H9 (cell line): ENCODE measurements at regions not wholly inside any gene's neighbourhood (a gene's known extent, or its start where the extent isn't known, plus 50 kb on each side); places are given as distances from the start of the nearest gene placed in this dataset.
"Not testable (repeated sequence)": the region's sequence is repeated elsewhere in the genome, so short reads cannot be mapped to it uniquely, and the experiment has no call there.

ENCODE experiments used
- DNase-seq: peaks from one replicate; pipeline ENCODE4 v3.0.0-alpha.2; 2017
- H2AFZ ChIP-seq: one replicate; pipeline ENCODE4 v1.6.1; 2013; ENCODE audit warnings: mild to moderate bottlenecking, low read length, control low read depth, moderate library complexity
- H2AK5ac ChIP-seq: 2 replicates; pipeline ENCODE4 v1.6.1; 2013; ENCODE audit warnings: low read length, control low read depth, mixed read lengths; ENCODE audit not compliant: insufficient read length
- H2BK120ac ChIP-seq: one replicate; pipeline ENCODE4 v1.6.1; 2013; ENCODE audit warnings: low read depth, mild to moderate bottlenecking, low read length, control low read depth, inconsistent platforms; ENCODE audit not compliant: poor library complexity, severe bottlenecking
- H2BK12ac ChIP-seq: 2 replicates; pipeline ENCODE4 v1.6.1; 2013; ENCODE audit warnings: low read length, control low read depth, mixed read lengths, low read depth; ENCODE audit not compliant: insufficient read length
- H2BK15ac ChIP-seq: 2 replicates; pipeline ENCODE4 v1.6.1; 2013; ENCODE audit warnings: low read depth, low read length, control low read depth
- H2BK20ac ChIP-seq: one replicate; pipeline ENCODE4 v1.6.1; 2013; ENCODE audit warnings: low read depth, mild to moderate bottlenecking, low read length, control low read depth, inconsistent platforms; ENCODE audit not compliant: poor library complexity, severe bottlenecking
- H2BK5ac ChIP-seq: 2 replicates; pipeline ENCODE4 v1.6.1; 2013; ENCODE audit warnings: low read length, control low read depth, mixed read lengths; ENCODE audit not compliant: insufficient read length
- H3K14ac ChIP-seq: 2 replicates; pipeline ENCODE4 v1.6.1; 2013; ENCODE audit warnings: low read length, control low read depth; ENCODE audit not compliant: insufficient read depth
- H3K18ac ChIP-seq: 2 replicates; pipeline ENCODE4 v1.6.1; 2013; ENCODE audit warnings: low read depth, mild to moderate bottlenecking, mixed read lengths, low read length, control low read depth; ENCODE audit not compliant: insufficient read length
- H3K23ac ChIP-seq: 2 replicates; pipeline ENCODE4 v1.6.1; 2013; ENCODE audit warnings: low read length, control low read depth, mixed read lengths, low read depth; ENCODE audit not compliant: insufficient read length
- H3K23me2 ChIP-seq: 2 replicates; pipeline ENCODE4 v1.6.1; 2013; ENCODE audit warnings: low read depth, mild to moderate bottlenecking, mixed read lengths, low read length, control low read depth; ENCODE audit not compliant: insufficient read length, poor library complexity, severe bottlenecking
- H3K27ac ChIP-seq: 2 replicates; pipeline ENCODE4 v1.5.1; 2013; ENCODE audit warnings: low read length, control low read depth, mixed read lengths, low read depth; ENCODE audit not compliant: insufficient read length
- H3K27me3 ChIP-seq: 2 replicates; pipeline ENCODE4 v1.6.1; 2013; ENCODE audit warnings: low read length, control low read depth, inconsistent platforms; ENCODE audit not compliant: insufficient read depth
- H3K4ac ChIP-seq: 2 replicates; pipeline ENCODE4 v1.6.1; 2013; ENCODE audit warnings: low read depth, mild to moderate bottlenecking, control low read depth, inconsistent platforms, low read length, moderate library complexity
- H3K4me1 ChIP-seq: 2 replicates; pipeline ENCODE4 v1.6.1; 2013; ENCODE audit warnings: low read length, control low read depth, inconsistent platforms; ENCODE audit not compliant: insufficient read depth
- H3K4me2 ChIP-seq: 2 replicates; pipeline ENCODE4 v1.6.1; 2013; ENCODE audit warnings: low read length, control low read depth, mixed read lengths; ENCODE audit not compliant: insufficient read length, insufficient read depth
- H3K56ac ChIP-seq: 2 replicates; pipeline ENCODE4 v1.6.1; 2013; ENCODE audit warnings: low read depth, mild to moderate bottlenecking, mixed read lengths, low read length, control low read depth; ENCODE audit not compliant: insufficient read length
- H3K79me1 ChIP-seq: 2 replicates; pipeline ENCODE4 v1.6.1; 2013; ENCODE audit warnings: low read depth, mild to moderate bottlenecking, moderate library complexity, low read length, control low read depth, inconsistent platforms; ENCODE audit not compliant: insufficient read depth, poor library complexity, severe bottlenecking
- H3K79me2 ChIP-seq: 2 replicates; pipeline ENCODE4 v1.6.1; 2013; ENCODE audit warnings: low read length, control low read depth, inconsistent platforms; ENCODE audit not compliant: insufficient read depth
- H3K9ac ChIP-seq: 2 replicates; pipeline ENCODE4 v1.6.1; 2013; ENCODE audit warnings: low read length, control low read depth, mixed read lengths; ENCODE audit not compliant: insufficient read length; ENCODE audit errors: extremely low read depth
- H3K9me3 ChIP-seq: one replicate; pipeline ENCODE4 v1.6.1; 2013; ENCODE audit warnings: low read depth, low read length, inconsistent platforms; ENCODE audit not compliant: control insufficient read depth
- H3T11ph ChIP-seq: one replicate; pipeline ENCODE4 v1.6.1; 2013; ENCODE audit warnings: mild to moderate bottlenecking, low read length, control low read depth, inconsistent platforms
- H4K20me1 ChIP-seq: one replicate; pipeline ENCODE4 v1.6.1; 2013; ENCODE audit not compliant: control insufficient read depth, insufficient read length, insufficient read depth
- H4K5ac ChIP-seq: 2 replicates; pipeline ENCODE4 v1.6.1; 2013; ENCODE audit warnings: low read depth, mild to moderate bottlenecking, mixed read lengths, low read length, control low read depth; ENCODE audit not compliant: insufficient read length
- H4K8ac ChIP-seq: replicated peaks from 2 replicates; pipeline ENCODE4 v1.6.1; 2013; ENCODE audit warnings: low read length, control low read depth, mixed read lengths, low read depth; ENCODE audit not compliant: insufficient read length
- H4K91ac ChIP-seq: 2 replicates; pipeline ENCODE4 v1.6.1; 2013; ENCODE audit warnings: low read depth, mild to moderate bottlenecking, moderate library complexity, mixed read lengths, low read length, control low read depth; ENCODE audit not compliant: insufficient read length
- H3K27ac Mint-ChIP-seq, 3 experiments: 2 replicates in 2 of 3; 3 replicates in 1 of 3; pipeline ENCODE4 v1.8.0; 2020 to 2021; ENCODE audit warnings: mixed read lengths in 3 of 3, mild to moderate bottlenecking in 1 of 3, moderate library complexity in 1 of 3
- H3K27me3 Mint-ChIP-seq: 2 replicates; pipeline ENCODE4 v1.8.0; 2021; ENCODE audit warnings: low read depth, mild to moderate bottlenecking, moderate library complexity, mixed read lengths
- H3K36me3 Mint-ChIP-seq, 3 experiments: 2 replicates in 2 of 3; 3 replicates in 1 of 3; pipeline ENCODE4 v1.8.0; 2020 to 2021; ENCODE audit warnings: low read depth in 3 of 3, mixed read lengths in 3 of 3; ENCODE audit not compliant: insufficient read depth in 1 of 3
- H3K4me1 Mint-ChIP-seq, 2 experiments: 2 replicates each; pipeline ENCODE4 v1.8.0; 2020; ENCODE audit warnings: mixed read lengths in 2 of 2
- H3K4me3 Mint-ChIP-seq, 2 experiments: 2 replicates in 1 of 2; 3 replicates in 1 of 2; pipeline ENCODE4 v1.8.0; 2020 to 2021; ENCODE audit warnings: mild to moderate bottlenecking in 2 of 2, mixed read lengths in 2 of 2, moderate library complexity in 1 of 2
- H3K9me3 Mint-ChIP-seq, 2 experiments: 2 replicates in 1 of 2; 3 replicates in 1 of 2; pipeline ENCODE4 v1.8.0; 2020; ENCODE audit warnings: mild to moderate bottlenecking in 2 of 2, mixed read lengths in 2 of 2, moderate library complexity in 1 of 2
- CTCF ChIP-seq: fragments of 200-600 bp; sonication (generic); conservative IDR thresholded peaks from 3 replicates; pipeline ENCODE4 v1.8.0; 2021; ENCODE audit warnings: antibody characterized with exemption, mild to moderate bottlenecking
- WGBS: extraction: QIAGEN DNeasy Blood & Tissue Kit; methylation state at CpG from one replicate; pipeline ENCODE4 v1.1.7; 2013; ENCODE audit warnings: missing lambda C conversion rate, low lambda C conversion rate, mixed read lengths; ENCODE audit not compliant: insufficient read length; ENCODE audit errors: extremely low coverage; 5-methylcytosine and 5-hydroxymethylcytosine counted together

GRCh38 chrX:125681507-125681906, 361.8 kb downstream of the TEX13C start:
- H3K14ac ChIP-seq: no peak overlapping the region
- H3K18ac ChIP-seq: no peak overlapping the region
- H4K91ac ChIP-seq: no peak overlapping the region
- no peak overlapping the region for H2AK5ac ChIP-seq
- no peak overlapping the region for H3K4me2 ChIP-seq
- no peaks in the 10 kb centered on the region for H3K23me2 ChIP-seq
- H2BK120ac ChIP-seq: no peak overlapping the region
- H4K5ac ChIP-seq: no peak overlapping the region
- H3K4ac ChIP-seq: no peak overlapping the region
- H3K27me3 ChIP-seq: no peaks in the 10 kb centered on the region
- H3K4me1 ChIP-seq: no peaks in the 10 kb centered on the region
- no peak for DNase-seq
- Mint-ChIP-seq H3K27me3 (no peaks in the 10 kb centered on the region), H3K27ac (no peak overlapping the region), H3K4me3 (no peak overlapping the region), H3K4me1 (peaks cover 5 to 10% of the 10 kb centered on the region in 2 experiments; a peak in 3 of 4 replicates), H3K36me3 (peaks cover 6 to 8% (median 7%) of the 10 kb centered on the region in 3 experiments), H3K9me3 (peaks cover 30 to 50% of the 10 kb centered on the region in 2 experiments)
- H2BK15ac ChIP-seq: no peak overlapping the region
- H4K8ac ChIP-seq: no peak overlapping the region
- no peaks in the 10 kb centered on the region for H3K79me2 ChIP-seq
- H3K9ac ChIP-seq: no peak overlapping the region
- H3K27ac ChIP-seq: no peak overlapping the region
- no peak overlapping the region for H3K56ac ChIP-seq
- no peak overlapping the region for H3T11ph ChIP-seq
- no peaks in the 10 kb centered on the region for H3K79me1 ChIP-seq
- H2BK12ac ChIP-seq: no peak overlapping the region
- no peak overlapping the region for H3K23ac ChIP-seq
- H3K9me3 ChIP-seq: no peaks in the 10 kb centered on the region
- H4K20me1 ChIP-seq: no peaks in the 10 kb centered on the region
- TF ChIP-seq CTCF: no peak
- H2AFZ ChIP-seq: no peak overlapping the region
- no peak overlapping the region for H2BK5ac ChIP-seq
- H2BK20ac ChIP-seq: no peak overlapping the region

- H2BK12ac ChIP-seq, H3K79me1 ChIP-seq, DNase-seq, H4K8ac ChIP-seq, H3K27me3 Mint-ChIP-seq, H3K4me2 ChIP-seq, H3K23ac ChIP-seq, H3K56ac ChIP-seq, H2BK20ac ChIP-seq, H2AK5ac ChIP-seq, H3K23me2 ChIP-seq, H3K18ac ChIP-seq, H3K14ac ChIP-seq, H3K9me3 ChIP-seq, H4K20me1 ChIP-seq, H3K4me1 ChIP-seq, H3K4me3 Mint-ChIP-seq, H3K27ac ChIP-seq, H3K36me3 Mint-ChIP-seq, H2BK15ac ChIP-seq, H3K4ac ChIP-seq, H3K27me3 ChIP-seq, H2BK120ac ChIP-seq, H4K91ac ChIP-seq, H3K79me2 ChIP-seq, H3K9ac ChIP-seq, H4K5ac ChIP-seq, H3K27ac Mint-ChIP-seq, H3T11ph ChIP-seq, H2AFZ ChIP-seq, H2BK5ac ChIP-seq: not testable (repeated sequence)
- Mint-ChIP-seq H3K4me1 (peaks cover 9 to 13% of the 10 kb centered on the region in 2 experiments; a peak in 3 of 4 replicates), H3K9me3 (peaks cover 7 to 29% of the 10 kb centered on the region in 2 experiments)
- WGBS: no CpG with 5 or more reads among the region's 33 CpGs
Measured at GRCh38 chrX:125690522-125690921, 370.9 kb downstream of the TEX13C start.
